Activated CD8-positive, alpha-beta memory T cell treated with anti-CD3 and anti-CD28 coated beads for 4 hours (primary cell): ENCODE measurements at regions not wholly inside any gene's neighbourhood (a gene's known extent, or its start where the extent isn't known, plus 50 kb on each side); places are given as distances from the start of the nearest gene placed in this dataset.
"Not testable (repeated sequence)": the region's sequence is repeated elsewhere in the genome, so short reads cannot be mapped to it uniquely, and the experiment has no call there.

Experiments used
- DNase-seq, 2 donors: peaks; one replicate each; pipeline ENCODE4 v3.0.0-alpha.2; 2020; ENCODE audit warnings: low read depth in 2 of 2

DNA sequence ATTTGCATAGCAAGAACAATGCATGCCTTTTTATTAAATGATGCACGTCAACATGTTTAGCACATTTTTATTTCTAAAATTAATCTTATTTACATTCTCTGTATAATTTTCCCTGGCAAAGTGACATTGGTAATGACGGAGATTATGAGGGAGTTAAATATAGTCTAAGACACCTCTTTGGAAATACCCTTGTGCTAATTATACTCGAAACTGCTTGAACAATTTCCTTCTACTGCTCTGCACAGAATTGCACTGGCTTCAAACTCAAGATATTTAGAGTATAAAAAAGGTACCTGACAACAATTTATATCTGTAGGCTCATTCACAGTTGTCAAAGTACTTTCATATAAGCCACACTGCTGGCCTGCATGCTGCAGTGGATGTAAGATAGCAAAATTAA, 602.7 kb downstream of the NXPH1 start:
- no peak for DNase-seq

DNA sequence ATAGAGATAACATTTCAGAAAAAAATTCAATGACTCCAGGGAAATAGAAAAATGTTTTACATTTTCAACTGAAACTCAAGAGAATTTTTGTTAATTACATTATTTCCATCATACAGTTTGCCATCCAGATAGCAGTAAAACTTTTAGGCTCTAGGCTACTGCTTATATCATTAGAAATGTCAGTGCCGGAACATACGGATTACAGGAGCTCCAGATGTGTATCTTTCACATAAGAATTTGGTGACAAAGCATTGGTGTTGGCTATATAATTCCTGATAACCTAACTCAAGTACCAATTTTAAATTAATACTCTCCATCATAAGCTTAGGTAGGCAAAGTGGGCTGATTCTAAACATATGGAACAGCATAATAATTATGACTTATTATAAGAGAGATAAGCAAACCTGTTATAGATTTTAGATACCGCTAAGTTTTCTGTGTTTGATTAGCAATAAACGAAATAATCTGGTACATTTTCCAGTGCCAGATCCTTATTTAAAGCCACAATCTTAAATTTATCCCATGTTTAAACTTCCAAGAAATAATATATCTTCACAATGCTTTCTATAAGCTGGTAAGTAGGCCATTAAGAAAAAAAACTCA, 637.9 kb downstream of the NXPH1 start:
- DNase-seq, result no peak

DNA sequence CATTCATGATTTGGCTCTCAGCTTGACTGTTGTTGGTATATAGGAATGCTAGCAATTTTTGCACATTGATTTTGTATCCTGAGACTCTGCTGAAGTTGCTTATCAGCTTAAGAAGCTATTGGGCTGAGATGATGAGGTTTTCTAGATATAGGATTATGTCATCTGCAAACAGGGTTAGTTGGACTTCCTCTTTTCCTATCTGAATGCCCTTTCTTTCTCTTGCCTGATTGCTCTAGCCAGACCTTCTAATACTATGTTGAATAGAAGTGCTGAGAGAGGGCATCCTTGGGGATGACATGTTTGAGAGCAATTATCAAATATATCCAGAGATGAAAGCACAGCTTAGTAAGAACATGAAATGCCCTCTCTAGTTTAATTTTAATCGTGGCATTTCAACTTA, 642.4 kb downstream of the NXPH1 start:
- not testable (repeated sequence) for DNase-seq

DNA sequence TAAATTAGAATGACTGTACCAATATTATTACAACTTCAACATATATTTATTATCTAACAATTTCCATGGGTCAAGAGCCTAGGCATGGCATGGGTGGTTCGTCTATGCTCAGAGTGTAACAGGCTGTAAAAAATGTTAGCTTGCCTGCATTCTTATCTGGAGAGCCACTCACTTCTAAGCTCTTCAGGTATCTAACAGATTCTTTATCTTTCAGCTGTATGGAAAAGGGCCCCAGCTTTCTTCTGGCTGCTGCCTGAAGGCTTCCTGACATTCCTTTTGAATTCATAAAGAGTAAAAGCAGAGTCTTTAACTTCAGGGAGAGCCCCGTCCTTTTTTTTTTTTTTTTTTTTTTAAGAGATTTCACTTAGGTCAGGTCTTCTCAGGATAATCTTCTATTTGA, 648.8 kb downstream of the NXPH1 start:
- DNase-seq, result no peak

DNA sequence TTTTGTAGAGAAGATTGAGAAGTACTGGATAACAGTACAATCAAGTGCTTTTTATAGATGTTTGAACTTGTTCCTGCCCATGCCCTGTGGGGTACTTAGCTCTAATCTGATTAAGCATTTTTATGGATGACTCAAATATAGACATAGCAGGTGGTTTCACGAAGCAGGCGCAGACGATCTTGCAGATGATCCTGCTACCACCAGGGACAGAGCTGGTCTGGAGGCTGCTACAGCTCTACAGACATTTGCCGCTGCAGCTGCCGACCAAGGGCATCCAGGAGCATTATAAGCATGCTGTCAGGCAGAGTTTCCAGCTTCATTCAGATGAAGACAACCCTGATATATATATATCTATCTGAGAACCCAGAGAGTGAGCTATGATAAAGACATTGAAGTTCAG, 650.4 kb downstream of the NXPH1 start:
- no peak for DNase-seq

DNA sequence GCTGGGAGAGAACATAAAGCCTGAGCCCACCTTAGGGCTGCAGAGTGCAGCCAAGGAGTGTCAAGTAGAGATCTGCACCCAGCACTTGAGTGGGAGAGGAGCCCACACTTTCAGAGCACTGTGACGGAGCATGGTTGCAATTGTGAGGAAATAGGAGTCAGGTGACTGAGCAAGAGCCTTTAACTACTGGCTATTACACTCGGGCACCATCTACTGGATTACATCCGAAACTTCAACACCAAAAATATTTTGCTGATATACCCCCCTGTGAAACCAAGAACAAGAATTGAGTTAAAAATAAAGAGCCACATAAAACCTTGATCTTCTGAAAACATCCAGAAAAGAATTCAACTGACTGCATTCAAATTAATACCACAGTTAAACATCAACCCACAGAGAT, 657.9 kb downstream of the NXPH1 start:
- no peak for DNase-seq

DNA sequence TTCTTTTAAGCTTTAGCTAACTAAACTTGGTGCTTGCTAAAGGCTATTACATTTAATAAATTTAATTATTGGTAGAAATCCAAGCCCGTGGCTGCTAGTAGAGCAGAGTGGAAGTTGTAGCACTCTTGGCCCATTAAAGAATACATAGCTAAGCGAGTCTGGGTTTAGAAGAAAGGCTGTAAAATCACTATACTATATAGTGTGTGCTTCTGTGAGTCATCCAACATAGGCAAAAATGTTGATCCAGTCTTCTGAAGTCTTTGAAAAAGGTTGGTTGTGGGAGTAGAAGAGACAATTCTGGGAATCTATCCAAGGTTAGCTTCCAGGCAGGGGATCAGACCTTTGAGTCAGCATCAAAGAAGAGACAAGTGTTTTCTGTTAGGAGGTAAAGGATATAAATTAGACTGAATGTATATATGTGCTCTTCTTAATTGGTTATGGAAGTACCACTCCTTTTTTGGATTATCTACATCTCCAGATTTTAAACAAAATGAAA, 664.2 kb downstream of the NXPH1 start:
- DNase-seq, result no peak

DNA sequence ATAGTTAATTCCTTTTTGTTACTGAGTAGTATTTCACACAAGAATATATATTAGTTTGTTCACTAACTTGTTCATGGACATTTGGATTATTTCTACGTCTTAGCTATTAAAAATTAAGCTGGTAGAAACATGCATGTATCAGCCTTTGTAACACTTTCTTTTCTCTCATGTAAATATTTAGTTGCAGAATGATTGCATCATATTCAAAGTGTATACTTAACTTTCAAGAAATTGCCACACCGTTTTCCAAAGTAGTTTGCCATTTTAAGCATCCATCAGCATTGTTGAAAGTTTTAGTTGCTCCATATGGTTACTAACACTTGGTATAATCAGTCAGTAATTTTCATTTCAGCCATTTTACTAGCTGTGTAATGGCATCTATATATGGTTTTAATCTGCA, 666.9 kb downstream of the NXPH1 start:
- DNase-seq, result no peak

DNA sequence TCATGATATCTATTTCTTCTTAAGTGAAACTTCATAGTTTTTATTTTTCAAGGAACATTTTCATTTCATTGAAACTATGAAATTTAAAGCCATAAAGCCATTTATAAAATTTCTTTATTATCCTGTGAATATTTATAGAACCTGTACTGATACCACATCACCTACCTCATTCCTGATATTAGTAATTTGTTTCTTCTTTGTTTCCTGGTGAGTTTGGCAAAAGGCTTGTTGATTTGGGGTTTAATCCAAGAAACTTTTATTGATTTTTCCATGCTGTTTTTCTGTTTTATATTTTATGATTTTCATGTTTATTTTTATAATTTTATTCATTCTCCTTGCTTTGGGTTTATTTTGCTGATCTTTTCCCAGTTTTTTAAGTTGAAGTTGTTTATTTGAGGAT, 669.4 kb downstream of the NXPH1 start:
- DNase-seq, result no peak

DNA sequence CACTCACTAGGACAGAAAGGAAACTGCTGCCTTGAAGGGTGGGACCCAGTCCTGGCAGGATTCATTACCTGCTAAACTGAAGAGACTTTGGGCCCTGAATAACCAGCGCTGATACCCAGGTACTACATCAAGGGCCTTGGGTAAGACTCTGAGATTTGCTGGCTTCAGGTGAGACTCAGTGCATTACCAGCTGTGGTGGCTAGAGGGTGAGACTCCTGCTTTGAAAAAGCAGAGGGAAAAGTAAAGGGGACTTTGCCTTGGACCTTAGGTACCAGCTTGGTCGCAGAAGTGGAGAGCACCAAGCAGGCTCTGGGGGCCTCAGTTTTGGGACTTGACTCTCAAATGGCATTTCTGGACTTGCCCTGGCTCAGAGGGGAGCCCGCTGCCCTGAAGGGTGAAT, 673.3 kb downstream of the NXPH1 start:
- no peak for DNase-seq

DNA sequence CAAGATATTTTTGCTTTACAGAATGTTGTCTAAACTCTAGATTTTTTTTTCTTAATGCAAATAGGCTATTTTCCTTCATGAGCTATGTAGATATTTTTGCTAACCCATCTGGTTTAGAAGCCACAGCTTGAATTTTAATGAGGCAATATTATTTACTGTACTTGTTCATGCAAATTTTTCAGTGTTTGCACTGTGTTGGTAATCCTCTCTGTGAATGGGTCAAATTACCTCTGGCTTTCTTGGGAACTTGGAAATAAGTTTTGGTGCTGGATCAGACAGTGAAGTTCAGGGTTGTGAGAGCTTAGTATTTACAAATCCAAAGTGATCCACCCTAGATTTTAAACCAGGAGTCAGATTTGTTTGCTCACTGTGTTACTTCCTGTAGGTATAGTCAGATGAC, 686.9 kb downstream of the NXPH1 start:
- DNase-seq, result no peak

DNA sequence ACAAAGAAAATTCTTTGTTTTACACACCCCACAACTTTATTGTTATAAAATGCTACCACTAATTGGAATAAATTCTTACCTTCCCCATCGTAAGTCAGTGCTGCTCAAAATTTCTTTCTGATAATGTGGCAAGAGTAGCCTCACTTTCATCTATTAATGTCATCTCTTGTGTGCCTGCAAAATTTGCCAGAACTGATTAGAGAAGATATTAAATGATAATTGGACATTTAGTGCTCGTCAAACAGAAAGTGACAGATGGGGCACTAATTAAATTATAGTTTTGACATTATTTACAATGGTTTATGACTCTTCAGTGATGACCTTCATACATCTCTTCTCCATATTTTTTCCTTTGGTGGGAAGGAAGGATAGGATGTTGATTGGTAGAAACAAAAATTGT, 690.9 kb downstream of the NXPH1 start:
- DNase-seq, result no peak

DNA sequence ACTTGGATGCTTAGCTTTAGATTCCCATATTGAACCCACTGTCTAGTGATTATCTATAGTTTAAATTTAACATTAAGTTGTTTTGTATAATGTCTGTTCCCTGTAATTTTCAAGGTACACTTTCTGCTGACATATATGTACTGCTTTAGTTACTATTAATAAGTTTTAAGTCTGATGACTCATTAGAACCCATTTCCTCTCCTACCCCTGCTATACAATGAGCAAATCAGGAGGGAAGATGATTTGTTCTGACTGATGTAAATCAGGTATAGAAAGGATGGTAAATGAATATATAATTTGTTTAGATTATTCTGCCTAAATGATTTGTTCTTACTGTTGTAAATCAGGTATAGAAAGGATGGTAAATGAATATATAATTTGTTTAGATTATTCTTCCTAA, 691.8 kb downstream of the NXPH1 start:
- DNase-seq, result no peak

DNA sequence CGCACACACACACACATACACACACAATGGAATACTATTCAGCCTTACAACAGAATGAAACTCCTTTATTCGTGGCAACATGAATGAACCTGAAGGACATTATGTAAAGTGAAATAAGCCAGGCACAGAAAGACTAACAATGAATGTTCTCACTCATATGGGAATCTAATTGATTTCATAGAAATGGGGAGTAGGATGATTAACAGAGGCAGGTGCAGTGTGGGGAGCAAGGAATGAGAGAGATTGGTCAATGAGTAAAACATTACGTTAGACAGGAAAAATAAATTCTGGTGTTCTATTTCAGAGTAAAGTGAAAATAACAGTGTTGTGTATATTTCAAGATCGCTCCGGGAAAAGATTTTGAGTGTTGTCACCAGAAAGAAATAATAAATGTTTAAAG, 694.5 kb downstream of the NXPH1 start:
- DNase-seq, result no peak

DNA sequence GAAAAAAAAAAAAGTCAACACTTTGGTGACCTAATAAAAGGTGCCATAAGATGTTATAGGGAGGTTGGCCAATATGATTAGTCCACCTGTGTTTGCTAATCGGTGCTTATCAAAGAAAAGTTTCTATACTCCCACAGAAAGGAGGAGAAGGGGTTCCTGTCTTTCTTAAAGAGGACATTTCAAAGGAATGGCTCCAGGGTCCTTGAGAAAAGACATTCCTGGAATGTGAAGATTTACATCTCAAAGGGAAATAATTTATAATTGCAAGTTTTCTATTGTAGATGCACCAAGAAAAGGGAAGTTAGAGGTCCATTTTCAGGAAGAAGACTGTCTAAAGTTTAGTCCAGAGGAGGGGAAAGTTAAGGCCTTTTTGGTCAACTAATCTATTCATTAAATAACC, 715.3 kb downstream of the NXPH1 start:
- no peak for DNase-seq

DNA sequence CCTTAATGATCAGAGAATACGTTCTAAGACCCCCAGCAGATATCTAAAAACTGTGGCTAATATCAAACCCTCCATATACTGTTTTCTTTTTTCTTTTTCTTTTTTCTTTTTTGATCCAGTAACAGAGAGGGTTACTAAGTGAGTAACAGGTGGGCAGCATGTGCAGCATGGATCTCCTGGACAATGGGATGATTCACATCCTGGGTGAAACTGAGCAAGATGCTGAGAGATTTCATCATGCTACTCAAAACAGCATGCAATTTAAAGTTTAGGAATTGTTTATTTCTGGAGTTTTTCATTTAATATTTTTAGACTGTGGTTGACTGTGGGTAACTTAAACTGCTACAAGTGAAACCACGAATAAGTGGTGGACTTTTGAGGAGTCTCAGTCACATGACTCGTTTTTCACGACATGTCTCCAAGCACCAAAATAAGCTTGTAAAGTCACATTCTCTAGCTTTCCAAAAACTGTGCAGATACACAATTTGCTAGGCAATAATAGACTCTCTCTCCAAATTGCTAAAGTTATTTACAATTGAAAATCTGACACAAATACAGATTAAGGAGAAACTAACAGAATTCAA, 716.2 kb downstream of the NXPH1 start:
- DNase-seq, result no peak

DNA sequence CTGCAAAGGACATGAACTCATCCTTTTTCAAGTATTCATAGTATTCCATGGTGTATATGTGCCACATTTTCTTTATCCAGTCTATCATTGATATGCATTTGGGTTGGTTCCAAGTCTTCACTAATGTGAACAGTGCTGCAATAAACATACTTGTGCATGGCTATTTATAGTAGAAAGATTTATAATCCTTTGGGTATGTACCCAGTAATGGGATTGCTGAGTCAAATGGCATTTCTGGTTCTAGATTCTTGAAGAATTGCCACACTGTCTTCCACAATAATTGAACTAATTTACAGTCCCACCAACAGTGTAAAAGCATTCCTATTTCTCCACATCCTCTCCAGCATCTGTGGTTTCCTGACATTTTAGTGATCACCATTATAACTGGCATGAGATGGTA, 730.3 kb downstream of the NXPH1 start:
- DNase-seq, result not testable (repeated sequence)

DNA sequence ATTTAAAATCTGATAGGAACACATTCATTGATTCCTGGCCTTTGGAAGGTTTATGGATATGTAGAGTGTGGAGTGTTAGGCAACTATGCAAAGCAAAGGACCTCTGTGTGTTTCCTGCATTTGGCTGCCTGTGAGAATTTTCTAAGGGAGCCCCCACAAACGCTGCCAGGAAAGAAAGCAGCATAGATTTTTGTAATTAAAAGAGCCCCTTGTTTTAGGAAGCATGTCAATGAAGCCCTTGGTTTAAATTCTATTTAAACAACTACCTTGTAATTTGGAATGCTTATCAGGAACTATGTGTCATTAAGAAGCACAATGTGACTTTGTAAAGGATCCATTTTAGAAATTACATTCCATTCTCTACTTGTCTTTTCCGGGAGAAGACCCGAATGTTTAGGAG, 742.5 kb downstream of the NXPH1 start:
- DNase-seq, result no peak

DNA sequence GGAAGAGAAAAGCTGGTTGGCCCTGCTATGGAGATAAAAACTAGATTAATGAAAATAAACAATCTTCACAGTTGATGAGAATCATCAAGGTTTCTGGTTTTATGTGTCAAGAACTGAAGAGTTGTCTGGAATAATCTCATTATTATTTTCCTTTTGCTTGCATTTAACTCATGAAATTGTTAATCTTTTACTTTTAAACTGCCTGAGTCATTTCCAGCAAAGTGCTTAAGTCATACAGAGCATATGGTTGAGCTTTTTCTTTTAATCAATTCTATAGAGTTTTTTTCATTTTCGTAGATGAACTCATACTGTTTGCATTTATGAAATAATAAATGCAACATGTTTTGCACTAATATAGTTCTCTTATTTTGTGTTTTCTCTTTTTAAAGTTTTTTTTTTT, 747.9 kb downstream of the NXPH1 start:
- no peak for DNase-seq

DNA sequence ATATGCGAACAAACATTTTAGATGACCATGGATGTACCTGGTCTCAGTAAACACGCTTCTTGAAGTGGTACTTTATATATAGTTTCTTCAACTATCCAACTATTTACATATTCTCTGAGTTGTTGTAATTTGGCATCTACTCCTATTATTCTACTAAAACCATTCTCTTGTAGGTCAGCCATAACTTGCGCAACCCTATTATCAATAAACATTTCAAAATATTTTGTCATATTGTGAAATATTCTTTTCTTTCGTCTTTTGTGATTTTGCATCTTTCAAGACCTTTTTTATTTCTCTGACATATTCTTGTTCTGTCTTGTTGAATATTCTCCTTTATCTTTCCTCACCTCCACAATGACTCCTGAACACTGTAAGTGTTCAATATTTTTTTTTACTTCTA, 753.3 kb downstream of the NXPH1 start:
- no peak for DNase-seq

DNA sequence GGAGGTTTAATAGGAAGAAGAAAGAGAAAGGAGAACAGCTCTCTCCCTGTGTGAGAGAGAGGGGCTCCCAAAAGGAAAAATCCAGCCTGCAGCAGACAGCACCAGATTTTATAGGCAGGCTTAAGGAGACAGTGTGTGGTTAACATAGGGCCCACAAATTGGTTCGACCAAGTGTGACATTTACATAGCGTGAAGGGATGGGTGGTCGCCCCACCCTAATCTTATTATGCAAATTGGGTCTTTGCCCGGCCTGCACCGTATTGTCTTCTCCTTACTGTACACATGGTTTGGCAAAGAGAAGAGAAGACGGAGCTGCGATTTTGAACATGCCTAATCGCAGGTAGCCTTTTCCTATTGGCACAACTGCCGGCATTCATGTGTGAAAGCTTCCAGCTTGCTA, 756.3 kb downstream of the NXPH1 start:
- DNase-seq, result no peak

DNA sequence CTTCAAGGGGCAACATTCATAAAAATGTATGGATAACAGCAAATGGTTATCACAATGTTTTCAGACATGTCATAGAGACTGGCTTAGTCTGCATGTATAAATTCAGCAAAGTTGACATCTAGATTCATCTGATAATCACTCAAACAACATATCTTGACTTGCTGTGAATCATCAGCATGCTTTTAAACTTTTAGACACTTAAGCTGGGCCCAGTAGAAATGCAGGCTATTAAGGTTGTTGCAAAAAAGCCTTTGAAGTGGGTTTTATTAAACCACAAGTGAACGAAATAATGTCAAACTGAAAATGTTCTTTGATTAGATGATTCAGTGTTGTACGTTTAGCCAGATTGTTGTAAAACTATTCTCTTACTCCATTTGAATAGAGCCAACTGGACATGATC, 759.6 kb downstream of the NXPH1 start:
- no peak for DNase-seq

DNA sequence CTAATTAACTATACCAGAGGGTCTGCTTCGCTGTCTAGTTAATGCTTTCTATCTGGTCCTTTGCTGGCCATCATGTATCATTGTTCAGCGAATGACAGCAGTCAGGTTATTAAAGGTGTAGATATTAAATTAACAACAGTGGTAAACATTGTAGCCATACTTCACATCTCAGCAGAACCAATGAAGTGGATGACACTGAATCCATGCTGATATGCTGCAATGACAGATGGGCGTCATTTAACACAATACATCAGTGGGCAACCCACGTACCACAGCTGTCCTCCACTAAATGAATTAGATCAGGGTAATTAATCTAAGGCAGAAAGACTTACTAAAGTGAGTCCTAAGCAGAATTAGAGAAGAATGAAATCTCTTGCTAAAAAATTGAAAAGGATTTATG, 767.2 kb downstream of the NXPH1 start:
- DNase-seq, result no peak

DNA sequence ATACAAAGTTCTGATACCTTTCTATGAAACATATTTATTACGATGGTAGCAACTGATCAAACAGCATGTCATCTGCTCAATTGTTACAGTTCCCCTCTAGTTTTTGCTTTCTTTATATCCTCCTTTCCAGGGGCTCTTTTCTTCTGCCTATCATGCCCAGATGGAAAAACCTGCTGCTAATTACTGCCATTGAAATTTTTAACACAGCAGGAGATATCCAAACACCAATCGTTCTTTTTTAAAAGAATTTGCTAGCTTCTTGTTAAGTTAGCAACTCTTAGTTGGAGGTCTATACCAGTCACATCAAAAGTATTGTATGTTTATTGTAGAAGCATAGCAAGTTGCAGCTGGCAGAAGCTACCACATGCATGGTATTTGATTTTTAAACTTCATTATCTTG, 768.5 kb downstream of the NXPH1 start:
- no peak for DNase-seq
